Hepatocyte (in vitro differentiated cells): ENCODE measurements at regions not wholly inside any gene's neighbourhood (a gene's known extent, or its start where the extent isn't known, plus 50 kb on each side); places are given as distances from the start of the nearest gene placed in this dataset.

ENCODE experiments used
- EZH2 ChIP-seq: fragments of 200-600 bp; sonication (generic); IDR thresholded peaks from 2 replicates; pipeline ENCODE4 v1.6.1; 2016; ENCODE audit warnings: antibody characterized with exemption, mild to moderate bottlenecking, borderline replicate concordance
- EZH2phosphoT487 ChIP-seq: fragments of 200-600 bp; sonication (generic); IDR thresholded peaks from one replicate; pipeline ENCODE4 v1.6.1; 2018; ENCODE audit warnings: antibody characterized with exemption, mild to moderate bottlenecking, low read depth, moderate library complexity; ENCODE audit not compliant: unreplicated experiment, severe bottlenecking
- TF ChIP-seq, protein P1 (sequence below): fragments of 200-600 bp; sonication (generic); IDR thresholded peaks from 2 replicates; pipeline ENCODE4 v1.5.1; 2016; ENCODE audit warnings: antibody characterized with exemption, mild to moderate bottlenecking; ENCODE audit not compliant: poor library complexity

DNA sequence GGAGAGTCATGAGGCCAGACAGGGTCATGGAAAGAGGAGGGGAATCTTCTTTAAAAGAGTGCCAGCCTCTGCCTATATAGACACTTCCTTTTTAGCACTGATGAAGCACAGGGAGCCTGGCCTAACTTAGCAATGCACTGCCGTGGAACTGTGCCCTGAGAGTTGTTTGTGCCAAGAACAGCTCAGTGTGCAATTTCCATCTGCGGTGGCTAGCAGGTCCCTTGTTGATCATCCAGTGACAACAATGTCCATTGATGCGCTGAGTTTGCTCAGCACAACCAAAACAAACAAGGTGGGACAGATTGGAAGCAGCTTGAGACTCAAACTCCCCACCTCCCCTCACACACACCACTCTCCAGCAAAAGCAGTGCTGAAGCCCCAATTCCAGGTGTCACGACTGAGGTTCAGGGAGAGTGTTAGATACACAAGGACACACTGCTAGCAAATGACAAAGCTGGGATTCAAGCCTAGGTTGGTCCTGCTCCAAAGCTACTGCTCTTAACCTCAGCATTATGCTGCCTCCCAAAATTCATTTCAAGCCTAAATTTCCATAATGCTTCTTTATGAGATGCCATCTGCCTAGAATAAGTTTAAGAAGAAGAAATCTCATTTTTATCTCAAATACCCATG is 316.6 kb upstream of the UBE2E2 start:
- TF ChIP-seq, protein P1, sequence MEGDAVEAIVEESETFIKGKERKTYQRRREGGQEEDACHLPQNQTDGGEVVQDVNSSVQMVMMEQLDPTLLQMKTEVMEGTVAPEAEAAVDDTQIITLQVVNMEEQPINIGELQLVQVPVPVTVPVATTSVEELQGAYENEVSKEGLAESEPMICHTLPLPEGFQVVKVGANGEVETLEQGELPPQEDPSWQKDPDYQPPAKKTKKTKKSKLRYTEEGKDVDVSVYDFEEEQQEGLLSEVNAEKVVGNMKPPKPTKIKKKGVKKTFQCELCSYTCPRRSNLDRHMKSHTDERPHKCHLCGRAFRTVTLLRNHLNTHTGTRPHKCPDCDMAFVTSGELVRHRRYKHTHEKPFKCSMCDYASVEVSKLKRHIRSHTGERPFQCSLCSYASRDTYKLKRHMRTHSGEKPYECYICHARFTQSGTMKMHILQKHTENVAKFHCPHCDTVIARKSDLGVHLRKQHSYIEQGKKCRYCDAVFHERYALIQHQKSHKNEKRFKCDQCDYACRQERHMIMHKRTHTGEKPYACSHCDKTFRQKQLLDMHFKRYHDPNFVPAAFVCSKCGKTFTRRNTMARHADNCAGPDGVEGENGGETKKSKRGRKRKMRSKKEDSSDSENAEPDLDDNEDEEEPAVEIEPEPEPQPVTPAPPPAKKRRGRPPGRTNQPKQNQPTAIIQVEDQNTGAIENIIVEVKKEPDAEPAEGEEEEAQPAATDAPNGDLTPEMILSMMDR, result no peak
- no peak for TF ChIP-seq EZH2
- TF ChIP-seq EZH2phosphoT487, result no peak
